ENCODE measurements at regions not wholly inside any gene's neighbourhood (a gene's known extent, or its start where the extent isn't known, plus 50 kb on each side); places are given as distances from the start of the nearest gene placed in this dataset.

DNA sequence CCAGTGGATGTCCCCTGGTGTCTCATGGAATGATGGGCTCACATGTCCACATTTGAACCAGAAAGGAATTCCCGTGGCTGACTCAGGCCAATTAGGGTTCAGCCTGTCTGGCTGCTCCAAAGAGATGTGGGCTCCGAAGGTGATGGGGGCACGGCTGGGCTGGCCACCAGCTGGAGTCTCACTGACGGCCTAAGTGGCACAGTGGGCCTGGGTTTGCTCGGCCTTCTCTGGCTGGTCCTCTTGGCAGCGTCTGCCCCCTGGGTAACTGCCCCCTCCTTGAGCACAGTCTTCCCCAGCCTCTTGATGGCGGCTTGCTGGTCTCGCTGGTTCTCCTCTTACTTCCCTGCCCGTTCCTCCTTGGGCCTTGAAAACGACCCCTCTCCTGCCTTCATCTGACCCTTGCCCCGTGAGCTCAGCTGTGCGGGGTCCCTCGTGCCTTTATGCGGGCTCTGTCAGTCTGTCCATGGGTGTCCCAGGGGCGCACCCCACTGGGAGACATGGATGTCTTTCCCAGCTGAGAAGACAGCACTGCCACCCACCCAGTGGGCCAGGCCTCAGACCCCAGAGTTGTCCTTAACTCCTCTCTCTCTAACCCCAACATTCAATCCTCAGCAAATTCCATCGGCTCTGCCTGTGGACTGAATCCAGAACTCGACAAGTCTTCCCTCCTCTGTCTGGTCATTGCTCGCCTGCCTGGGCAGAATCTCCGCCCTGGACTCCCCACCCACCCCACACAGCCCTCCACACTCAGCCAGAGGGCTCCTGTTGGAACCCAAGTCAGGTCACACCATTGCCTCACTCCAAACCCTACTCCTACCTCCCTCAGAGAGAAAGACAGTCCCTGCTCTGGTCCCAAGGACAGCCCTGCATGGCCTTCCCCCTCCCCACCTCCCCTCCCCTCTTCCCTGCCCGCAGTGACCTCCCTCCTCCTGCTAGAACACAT, 78.7 kb downstream of the CEBPB start:
- in situ Hi-C loops (cut with HindIII; ENCODE audit: low sequenced_read_pairs) = no loop called here
- H3K4me3 ChIP-seq (ENCODE audit: low read depth, low read length) = no peak overlapping the region
- TF ChIP-seq, protein P1, sequence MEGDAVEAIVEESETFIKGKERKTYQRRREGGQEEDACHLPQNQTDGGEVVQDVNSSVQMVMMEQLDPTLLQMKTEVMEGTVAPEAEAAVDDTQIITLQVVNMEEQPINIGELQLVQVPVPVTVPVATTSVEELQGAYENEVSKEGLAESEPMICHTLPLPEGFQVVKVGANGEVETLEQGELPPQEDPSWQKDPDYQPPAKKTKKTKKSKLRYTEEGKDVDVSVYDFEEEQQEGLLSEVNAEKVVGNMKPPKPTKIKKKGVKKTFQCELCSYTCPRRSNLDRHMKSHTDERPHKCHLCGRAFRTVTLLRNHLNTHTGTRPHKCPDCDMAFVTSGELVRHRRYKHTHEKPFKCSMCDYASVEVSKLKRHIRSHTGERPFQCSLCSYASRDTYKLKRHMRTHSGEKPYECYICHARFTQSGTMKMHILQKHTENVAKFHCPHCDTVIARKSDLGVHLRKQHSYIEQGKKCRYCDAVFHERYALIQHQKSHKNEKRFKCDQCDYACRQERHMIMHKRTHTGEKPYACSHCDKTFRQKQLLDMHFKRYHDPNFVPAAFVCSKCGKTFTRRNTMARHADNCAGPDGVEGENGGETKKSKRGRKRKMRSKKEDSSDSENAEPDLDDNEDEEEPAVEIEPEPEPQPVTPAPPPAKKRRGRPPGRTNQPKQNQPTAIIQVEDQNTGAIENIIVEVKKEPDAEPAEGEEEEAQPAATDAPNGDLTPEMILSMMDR (IDR thresholded peaks at IDR 0.05; ENCODE audit: low read depth, low read length) = no peak
- DNase-seq (ENCODE audit: low read depth, low spot score) = no peak

- TF ChIP-seq, protein P1 (IDR thresholded peaks at IDR 0.05; ENCODE audit: low read depth, low read length) = no peak
- DNase-seq (ENCODE audit: low read depth, low spot score) = no peak
- in situ Hi-C loops (cut with HindIII; ENCODE audit: low sequenced_read_pairs) = no loop called here
- no peak overlapping the region for H3K4me3 ChIP-seq (ENCODE audit: low read depth, low read length)
Measured at GRCh38 chr20:50270034-50270395, 79.4 kb downstream of the CEBPB start.

DNA sequence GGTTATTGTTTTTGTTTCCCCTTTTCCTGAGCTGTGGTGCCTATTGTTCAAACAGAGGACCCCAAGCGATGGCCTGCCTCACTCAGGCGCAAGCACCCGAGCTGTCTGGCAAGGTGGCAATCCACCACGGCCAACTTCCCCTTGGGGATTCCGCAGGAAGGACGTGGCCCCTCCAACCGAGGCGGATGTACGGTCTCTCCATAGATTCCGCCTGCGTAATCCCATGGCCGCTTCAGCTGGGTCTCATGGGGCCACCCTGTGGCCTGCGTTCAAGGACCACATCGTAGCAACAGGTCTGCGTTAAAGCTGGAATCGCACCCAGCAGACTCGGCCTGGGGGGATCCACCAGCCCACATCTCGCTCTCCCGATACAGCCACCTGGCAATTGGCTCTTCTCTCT, 79.9 kb downstream of the CEBPB start:
- TF ChIP-seq, protein P1 (IDR thresholded peaks at IDR 0.05; ENCODE audit: low read depth, low read length) = no peak
- no peak overlapping the region for H3K4me3 ChIP-seq (ENCODE audit: low read depth, low read length)
- in situ Hi-C loops (cut with HindIII; ENCODE audit: low sequenced_read_pairs) = no loop called here
- DNase-seq (ENCODE audit: low read depth, low spot score) = no peak

DNA sequence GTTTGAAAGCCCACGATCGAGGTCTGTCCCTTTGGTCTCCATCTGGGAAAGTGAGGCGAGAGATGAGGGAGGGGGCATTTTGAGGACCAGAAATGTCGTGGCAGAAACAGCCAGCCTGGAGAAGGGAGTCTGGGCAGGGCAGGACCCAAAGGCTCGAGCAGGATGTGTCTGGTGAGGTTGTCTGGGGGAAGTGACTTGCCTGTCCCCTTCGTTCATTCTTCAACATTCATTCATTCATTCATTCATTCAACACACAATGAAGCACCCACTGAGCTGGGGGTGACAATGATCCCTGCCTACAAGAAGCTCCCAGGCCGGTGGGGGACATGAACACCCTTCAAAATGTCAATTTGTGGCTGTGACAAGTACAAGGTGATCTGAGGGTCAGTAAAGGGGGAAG, 80.5 kb downstream of the CEBPB start:
- H3K4me3 ChIP-seq (ENCODE audit: low read depth, low read length) = no peak overlapping the region
- in situ Hi-C loops (cut with HindIII; ENCODE audit: low sequenced_read_pairs) = no loop called here
- no peak for DNase-seq (ENCODE audit: low read depth, low spot score)
- TF ChIP-seq, protein P1 (IDR thresholded peaks at IDR 0.05; ENCODE audit: low read depth, low read length) = no peak

DNA sequence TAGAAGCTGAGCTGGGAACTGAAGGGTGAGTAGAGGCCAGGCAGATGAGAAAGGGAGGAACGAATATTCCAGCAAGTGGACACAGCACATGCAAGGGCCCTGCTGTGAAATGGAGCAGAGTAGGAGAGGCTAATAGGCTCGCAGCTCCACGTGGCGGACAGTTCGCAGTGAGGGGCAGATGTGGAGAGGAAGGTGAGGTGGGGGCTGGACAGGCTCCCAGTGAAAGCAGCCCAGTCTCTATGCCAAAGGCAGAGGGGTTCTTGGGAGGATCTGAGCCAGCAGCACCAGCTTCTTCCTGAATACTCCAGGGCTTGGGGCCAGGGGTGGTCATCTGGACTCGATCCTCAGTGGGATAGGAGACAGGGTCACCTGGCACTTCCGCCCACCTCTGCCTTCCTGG, 81.0 kb downstream of the CEBPB start:
- DNase-seq (ENCODE audit: low read depth, low spot score) = no peak
- in situ Hi-C loops (cut with HindIII; ENCODE audit: low sequenced_read_pairs) = no loop called here
- TF ChIP-seq, protein P1 (IDR thresholded peaks at IDR 0.05; ENCODE audit: low read depth, low read length) = no peak

DNA sequence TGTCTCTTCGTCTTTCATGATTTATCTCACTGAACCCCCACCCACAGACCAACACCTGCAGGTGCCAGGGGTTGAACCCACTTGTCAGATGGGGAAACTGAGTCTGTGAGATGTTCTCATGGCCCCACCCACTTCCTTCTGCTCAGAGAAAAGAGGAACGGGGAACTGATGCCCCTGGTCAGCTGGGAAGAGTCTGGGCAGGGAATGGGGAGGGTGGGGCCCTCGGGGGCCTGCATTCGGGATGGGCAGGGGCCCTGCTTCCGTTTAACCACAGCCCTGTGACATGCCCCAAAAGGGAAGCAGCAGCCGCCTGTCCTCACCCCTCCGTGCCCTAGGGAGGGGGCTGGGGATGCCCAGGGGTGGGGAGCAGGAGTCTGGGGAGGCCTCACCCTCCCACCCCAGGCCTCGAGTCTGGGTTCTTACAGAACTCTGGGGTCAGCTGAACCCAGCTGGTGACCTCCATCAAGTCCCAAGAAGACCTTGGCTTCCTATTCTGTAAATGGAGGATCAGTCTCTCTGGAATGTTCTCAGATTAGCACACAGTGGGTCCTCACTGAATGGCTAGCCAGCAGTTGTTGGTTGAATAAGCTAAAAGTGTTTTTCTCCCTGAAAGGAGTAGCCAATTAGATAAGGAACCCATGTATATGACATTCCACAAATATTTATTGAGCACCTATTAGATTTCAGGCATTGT, 81.5 kb downstream of the CEBPB start:
- TF ChIP-seq, protein P1 (IDR thresholded peaks at IDR 0.05; ENCODE audit: low read depth, low read length) = no peak
- no peak for DNase-seq (ENCODE audit: low read depth, low spot score)
- in situ Hi-C loops (cut with HindIII; ENCODE audit: low sequenced_read_pairs) = no loop called here
- H3K4me3 ChIP-seq (ENCODE audit: low read depth, low read length) = no peak overlapping the region

More for the DNA sequence above, 81.0 kb downstream of the CEBPB start:
- H3K4me3 ChIP-seq (ENCODE audit: low read depth, low read length) = no peak overlapping the region

Data from astrocyte of the spinal cord (primary cell).